SK-N-SH (cell line): ENCODE measurements at regions not wholly inside any gene's neighbourhood (a gene's known extent, or its start where the extent isn't known, plus 50 kb on each side); places are given as distances from the start of the nearest gene placed in this dataset.

Experiments used
- CTCF ChIA-PET: fragments of 300-600, 350-600 bp; formaldehyde crosslinking; extraction: SDS; loops from one replicate; lab custom pipeline; 2021; lab: Yijun Ruan, JAX
- POLR2A ChIA-PET: fragments of 350-600 bp; sonication (Branson Sonifier 250); formaldehyde crosslinking; extraction: SDS; loops from one replicate; lab custom pipeline; 2020; ENCODE audit warnings: antibody characterized with exemption, inconsistent platforms; lab: Yijun Ruan, JAX
- DNase-seq: peaks from one replicate; pipeline ENCODE4 v3.0.0; 2012
- H2AFZ ChIP-seq: fragments of 200-600 bp; sonication (generic); 2 replicates; pipeline ENCODE4 v1.8.1; 2016; ENCODE audit warnings: antibody characterized with exemption, mild to moderate bottlenecking, low read depth
- H3F3A ChIP-seq: fragments of 200-600 bp; sonication (generic); replicated peaks from 2 replicates; pipeline ENCODE3; 2016; ENCODE audit warnings: antibody characterized with exemption, mild to moderate bottlenecking; ENCODE audit not compliant: insufficient read depth
- H3K27ac ChIP-seq, 2 experiments: fragments of 200-500 bp in 1 of 2; fragments of 200-600 bp in 1 of 2; sonication (Bioruptor generic) in 1 of 2; sonication (generic), shearing (Covaris generic) in 1 of 2; 2 replicates each; pipeline versions ENCODE4 v1.5.1 to v1.6.1; 2014 to 2016; ENCODE audit warnings: low read depth in 2 of 2, inconsistent platforms in 1 of 2, low read length in 1 of 2, mild to moderate bottlenecking in 1 of 2, mixed read lengths in 1 of 2
- H3K27me3 ChIP-seq: fragments of 200-600 bp; sonication (generic), shearing (Covaris generic); 2 replicates; pipeline ENCODE4 v1.6.1; 2016; ENCODE audit warnings: mixed run types; ENCODE audit not compliant: insufficient read depth
- H3K36me3 ChIP-seq, 2 experiments: fragments of 200-500 bp in 1 of 2; fragments of 200-600 bp in 1 of 2; sonication (Bioruptor generic) in 1 of 2; sonication (generic) in 1 of 2; replicated peaks in 1 of 2; 2 replicates each; pipeline versions ENCODE3 to v1.5.1; 2014 to 2016; ENCODE audit warnings: low read length in 1 of 2, mild to moderate bottlenecking in 1 of 2; ENCODE audit not compliant: insufficient read depth in 2 of 2, control insufficient read depth in 1 of 2
- H3K4me1 ChIP-seq, 2 experiments: fragments of 200-500 bp in 1 of 2; fragments of 200-600 bp in 1 of 2; sonication (Bioruptor generic) in 1 of 2; sonication (generic), shearing (Covaris generic) in 1 of 2; 2 replicates each; pipeline versions ENCODE4 v1.5.1 to v1.6.1; 2014 to 2016; ENCODE audit warnings: low read depth in 1 of 2, low read length in 1 of 2, mixed run types in 1 of 2; ENCODE audit not compliant: insufficient read depth in 2 of 2, control insufficient read depth in 1 of 2
- H3K4me2 ChIP-seq: fragments of 200-600 bp; sonication (generic), shearing (Covaris generic); 2 replicates; pipeline ENCODE4 v1.6.1; 2017; ENCODE audit warnings: mixed run types
- H3K4me3 ChIP-seq, 2 experiments: fragments of 200-500 bp in 1 of 2; fragments of 200-600 bp in 1 of 2; sonication (Bioruptor generic) in 1 of 2; sonication (generic), shearing (Covaris generic) in 1 of 2; 2 replicates each; pipeline versions ENCODE4 v1.5.1 to v1.8.1; 2014 to 2016; ENCODE audit warnings: low read depth in 2 of 2, inconsistent platforms in 1 of 2, low read length in 1 of 2, mild to moderate bottlenecking in 1 of 2, mixed read lengths in 1 of 2, moderate library complexity in 1 of 2
- H3K79me2 ChIP-seq: fragments of 200-600 bp; sonication (generic); 2 replicates; pipeline ENCODE4 v1.8.1; 2017; ENCODE audit warnings: mild to moderate bottlenecking; ENCODE audit not compliant: insufficient read depth
- H3K9ac ChIP-seq: fragments of 200-600 bp; sonication (generic); 2 replicates; pipeline ENCODE4 v1.6.1; 2017; ENCODE audit warnings: mixed run types
- H3K9me2 ChIP-seq: fragments of 200-600 bp; sonication (generic); 2 replicates; pipeline ENCODE4 v1.6.1; 2017; ENCODE audit warnings: mixed run types
- H3K9me3 ChIP-seq: fragments of 200-600 bp; sonication (generic); 2 replicates; pipeline ENCODE4 v1.6.1; 2017; ENCODE audit warnings: mixed run types, mild to moderate bottlenecking, moderate library complexity
- H4K20me1 ChIP-seq: fragments of 200-600 bp; sonication (generic); 2 replicates; pipeline ENCODE4 v1.6.1; 2017; ENCODE audit warnings: mild to moderate bottlenecking, mixed run types; ENCODE audit not compliant: insufficient read depth
- CTCF ChIP-seq: fragments of 200-600 bp; sonication (generic); IDR thresholded peaks from 2 replicates; pipeline ENCODE4 v1.6.1; 2017; ENCODE audit warnings: antibody characterized with exemption, mild to moderate bottlenecking, moderate library complexity
- ELF1 ChIP-seq: IDR thresholded peaks from 2 replicates; pipeline ENCODE4 v1.4.0; 2012
- EP300 ChIP-seq, 2 experiments: IDR thresholded peaks; 2 replicates each; pipeline versions ENCODE4 v1.4.0 to v1.6.1; 2012; ENCODE audit warnings: borderline replicate concordance in 1 of 2, low read depth in 1 of 2, low read length in 1 of 2
- EZH2phosphoT487 ChIP-seq: fragments of 200-600 bp; sonication (generic); IDR thresholded peaks from 2 replicates; pipeline ENCODE4 v1.6.1; 2017; ENCODE audit warnings: low read depth, mixed run types, mild to moderate bottlenecking, antibody characterized with exemption, moderate library complexity, borderline replicate concordance
- FOXJ3 ChIP-seq: sonication (generic); formaldehyde crosslinking; IDR thresholded peaks from 2 replicates; pipeline ENCODE4 v1.5.1; 2020; ENCODE audit warnings: mild to moderate bottlenecking, missing genetic modification reagents
- FOXM1 ChIP-seq: IDR thresholded peaks from 2 replicates; pipeline ENCODE4 v1.4.0; 2012; ENCODE audit warnings: low read depth, mild to moderate bottlenecking
- GATA2 ChIP-seq: sonication (generic); formaldehyde crosslinking; IDR thresholded peaks from 2 replicates; pipeline ENCODE4 v1.5.0; 2020; ENCODE audit warnings: mild to moderate bottlenecking, missing genetic modification reagents
- JUND ChIP-seq: IDR thresholded peaks from 2 replicates; pipeline ENCODE4 v1.4.0; 2012
- MXI1 ChIP-seq: IDR thresholded peaks from 2 replicates; pipeline ENCODE4 v1.6.1; 2012; ENCODE audit warnings: mild to moderate bottlenecking, low read depth, low read length, improper control_type of control experiment
- NFIC ChIP-seq: IDR thresholded peaks from 2 replicates; pipeline ENCODE4 v1.4.0; 2012; ENCODE audit warnings: borderline replicate concordance
- NRF1 ChIP-seq: IDR thresholded peaks from 2 replicates; pipeline ENCODE4 v1.6.1; 2012; ENCODE audit warnings: low read depth, mild to moderate bottlenecking, low read length
- PBX3 ChIP-seq: IDR thresholded peaks from 2 replicates; pipeline ENCODE4; 2012
- RAD21 ChIP-seq: IDR thresholded peaks from 2 replicates; pipeline ENCODE4 v1.6.1; 2012; ENCODE audit warnings: mild to moderate bottlenecking, low read length
- RCOR1 ChIP-seq: fragments of 150-350 bp; IDR thresholded peaks from 2 replicates; pipeline ENCODE4 v1.6.1; 2017; ENCODE audit warnings: antibody characterized with exemption, low read length
- SIN3A ChIP-seq: IDR thresholded peaks from 2 replicates; pipeline ENCODE4 v1.6.1; 2012; ENCODE audit warnings: low read depth, mild to moderate bottlenecking, low read length, moderate library complexity, borderline replicate concordance
- SMC3 ChIP-seq: IDR thresholded peaks from 2 replicates; pipeline ENCODE4 v1.6.1; 2012; ENCODE audit warnings: low read depth, low read length, improper control_type of control experiment
- TAF1 ChIP-seq: IDR thresholded peaks from 2 replicates; pipeline ENCODE4 v1.6.1; 2012; ENCODE audit warnings: low read depth, mild to moderate bottlenecking, low read length, moderate library complexity, borderline replicate concordance
- TEAD4 ChIP-seq: IDR thresholded peaks from 2 replicates; pipeline ENCODE4 v1.4.0; 2012; ENCODE audit warnings: mild to moderate bottlenecking, borderline replicate concordance; ENCODE audit not compliant: insufficient read depth
- USF1 ChIP-seq: IDR thresholded peaks from 2 replicates; pipeline ENCODE4 v1.4.0; 2012; ENCODE audit warnings: low read depth, borderline replicate concordance
- YY1 ChIP-seq: IDR thresholded peaks from 2 replicates; pipeline ENCODE4 v1.4.0; 2012; ENCODE audit warnings: low read depth, mild to moderate bottlenecking
- ZBTB33 ChIP-seq: IDR thresholded peaks from 2 replicates; pipeline ENCODE4 v1.4.0; 2012; ENCODE audit warnings: low read depth, borderline replicate concordance
- WGBS: methylation state at CpG from one replicate; pipeline ENCODE4 v1.1.6; 2017; ENCODE audit warnings: low lambda C conversion rate; 5-methylcytosine and 5-hydroxymethylcytosine counted together
- TF ChIP-seq, protein P1 (sequence below): IDR thresholded peaks from 2 replicates; pipeline ENCODE4 v1.4.0; 2012; ENCODE audit warnings: low read depth

DNA sequence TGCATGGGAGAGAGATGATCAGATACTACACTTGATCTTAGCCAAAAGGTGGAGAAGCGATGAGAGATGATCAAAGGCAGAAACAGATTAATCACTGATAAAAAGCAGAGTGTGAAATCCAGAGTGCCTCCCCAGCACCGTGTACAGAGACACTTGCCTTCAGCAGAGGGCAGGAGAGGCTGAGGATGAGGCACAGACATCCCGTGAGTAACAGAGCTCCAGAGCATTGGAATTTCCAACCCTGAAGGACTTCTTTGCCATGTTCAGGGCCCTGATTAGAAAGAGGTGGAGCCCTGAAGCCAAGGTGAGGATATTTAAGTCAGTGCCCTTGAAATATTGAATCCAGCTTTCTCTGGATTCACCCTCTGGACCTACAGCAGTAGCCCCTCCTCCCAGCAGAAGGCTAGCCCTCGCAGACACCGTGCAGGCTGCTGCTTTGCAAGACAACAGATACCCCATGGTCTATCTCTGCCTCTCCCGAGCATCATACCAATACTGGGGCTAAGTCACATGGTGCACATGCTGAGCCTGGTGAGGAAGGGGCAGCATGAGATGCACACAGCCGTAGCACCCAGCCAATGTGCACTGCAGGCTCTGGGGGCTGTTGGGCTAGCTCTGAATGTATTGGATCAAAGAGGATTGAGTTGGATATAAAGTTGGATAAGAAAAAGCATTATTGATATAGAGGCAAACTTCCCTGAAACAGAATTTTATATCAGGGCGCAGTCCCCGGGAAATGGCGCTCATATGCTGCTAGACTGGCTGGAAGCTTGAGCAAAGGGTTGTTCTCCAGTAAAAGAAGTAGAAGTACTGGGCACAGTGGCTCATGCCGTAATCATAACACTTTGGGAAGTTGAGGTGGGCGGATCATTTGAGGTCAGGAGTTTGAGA is 200.3 kb upstream of the B3GAT1 start (continued):
- TF ChIP-seq MXI1 = no peak
- no peak for TF ChIP-seq SMC3
- no peak for TF ChIP-seq ZBTB33

DNA sequence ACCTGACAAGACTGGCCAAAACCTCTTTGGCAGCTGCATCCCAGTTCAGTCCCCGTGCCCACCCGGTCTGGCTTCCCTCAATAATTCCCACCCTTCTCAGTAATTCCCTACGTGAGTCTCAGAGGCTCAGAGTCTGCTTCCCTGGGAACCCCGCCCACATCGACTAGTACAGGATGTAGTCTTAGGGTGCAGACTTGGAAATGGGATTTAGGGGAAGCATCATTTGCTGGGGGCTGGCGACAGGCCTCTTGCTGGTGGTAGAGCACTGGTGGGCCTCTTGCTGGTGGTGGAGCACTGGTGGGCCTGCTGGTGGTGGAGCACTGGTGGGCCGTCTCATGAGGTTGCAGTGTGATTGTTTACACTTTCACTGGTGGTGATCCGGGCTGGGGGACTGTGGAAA is 199.5 kb upstream of the B3GAT1 start:
- Histone ChIP-seq H2AFZ (no peak overlapping the region), H3K4me1 (no peaks in the 10 kb centered on the region), H3K4me2 (no peak overlapping the region)
- CTCF ChIA-PET = interaction anchor here (0.6 to 0.9 kb wide), 2 partner anchors 14 to 24 kb away, joined by 3 to 4 read pairs; no protein-coding TSS in a partner anchor
- DNase-seq = no peak
- POLR2A ChIA-PET = no interaction called here
- TF ChIP-seq PBX3 = no peak
- TF ChIP-seq FOXJ3 (CRISPR knock-in tag) = no peak
- no peak for TF ChIP-seq YY1
- no peak for TF ChIP-seq RAD21
- no peak for TF ChIP-seq MXI1
- TF ChIP-seq RCOR1 = no peak
- TF ChIP-seq CTCF = no peak
- TF ChIP-seq EZH2phosphoT487 = no peak
- TF ChIP-seq FOXM1 = no peak
- TF ChIP-seq SIN3A = no peak
- no peak for TF ChIP-seq JUND
- TF ChIP-seq NFIC = no peak
- no peak for TF ChIP-seq EP300 (IDR thresholded peaks at IDR 0.05; ENCODE audit: borderline replicate concordance in 1 of 2, low read depth in 1 of 2, low read length in 1 of 2)
- no peak for TF ChIP-seq ELF1
- no peak for TF ChIP-seq USF1
- no peak for TF ChIP-seq GATA2
- no peak for TF ChIP-seq TEAD4
- no peak for TF ChIP-seq NRF1
- TF ChIP-seq, protein P1, sequence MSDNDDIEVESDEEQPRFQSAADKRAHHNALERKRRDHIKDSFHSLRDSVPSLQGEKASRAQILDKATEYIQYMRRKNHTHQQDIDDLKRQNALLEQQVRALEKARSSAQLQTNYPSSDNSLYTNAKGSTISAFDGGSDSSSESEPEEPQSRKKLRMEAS = no peak
- no peak for TF ChIP-seq TAF1
- TF ChIP-seq, all 33 proteins: peak for 0
- Histone ChIP-seq H3K4me3 (no peak overlapping the region), H4K20me1 (no peaks in the 10 kb centered on the region), H3K27ac (no peak overlapping the region), H3K9me2 (no peaks in the 10 kb centered on the region), H3K9ac (no peak overlapping the region), H3K36me3 (no peaks in the 10 kb centered on the region), H3K79me2 (no peaks in the 10 kb centered on the region), H3F3A (no peaks in the 10 kb centered on the region), H3K27me3 (no peaks in the 10 kb centered on the region), H3K9me3 (no peaks in the 10 kb centered on the region)
- WGBS = 13% methylated on average over 5 of the region's 8 CpGs
